ENCODE measurements at regions not wholly inside any gene's neighbourhood (a gene's known extent, or its start where the extent isn't known, plus 50 kb on each side); places are given as distances from the start of the nearest gene placed in this dataset.

DNA sequence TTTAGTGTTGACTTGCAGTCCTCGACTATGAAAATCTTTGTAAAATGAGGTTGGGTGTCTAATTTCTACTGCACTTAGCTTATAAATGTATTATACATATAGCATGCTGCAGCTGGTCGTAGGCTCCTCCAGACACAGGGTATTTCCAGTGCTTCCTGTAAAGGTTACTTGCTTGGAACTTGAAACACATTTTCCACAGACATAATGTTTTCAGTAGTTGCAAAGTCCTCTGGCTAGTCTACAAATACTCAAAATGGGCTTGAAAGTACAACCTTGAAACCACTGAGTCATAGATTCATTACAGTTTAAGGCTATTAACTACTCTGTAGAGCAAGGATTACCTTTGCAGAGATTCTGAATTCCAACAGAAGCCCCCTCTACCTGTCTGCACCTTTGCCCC is 464.1 kb downstream of the RAP2B start:
- Mint-ChIP-seq H3K27me3 (ENCODE audit: unreplicated experiment) (no peaks in the 10 kb centered on the region), H3K4me3 (ENCODE audit: low read depth, unreplicated experiment) (no peak overlapping the region), H3K9me3 (ENCODE audit: low read depth, unreplicated experiment) (no peaks in the 10 kb centered on the region), H3K36me3 (ENCODE audit: insufficient read depth, unreplicated experiment) (no peaks in the 10 kb centered on the region), H3K27ac (ENCODE audit: unreplicated experiment) (no peak overlapping the region), H3K4me1 (ENCODE audit: low read depth, unreplicated experiment) (peaks cover 22% of the 10 kb centered on the region)
- BruUV-seq (replicated peaks), result no TSS peak
- CTCF ChIA-PET, result interaction anchor here (1.3 kb wide), 1 partner anchor 142 kb away, joined by 5 read pairs; no protein-coding TSS in a partner anchor
- TF ChIP-seq, protein P1, sequence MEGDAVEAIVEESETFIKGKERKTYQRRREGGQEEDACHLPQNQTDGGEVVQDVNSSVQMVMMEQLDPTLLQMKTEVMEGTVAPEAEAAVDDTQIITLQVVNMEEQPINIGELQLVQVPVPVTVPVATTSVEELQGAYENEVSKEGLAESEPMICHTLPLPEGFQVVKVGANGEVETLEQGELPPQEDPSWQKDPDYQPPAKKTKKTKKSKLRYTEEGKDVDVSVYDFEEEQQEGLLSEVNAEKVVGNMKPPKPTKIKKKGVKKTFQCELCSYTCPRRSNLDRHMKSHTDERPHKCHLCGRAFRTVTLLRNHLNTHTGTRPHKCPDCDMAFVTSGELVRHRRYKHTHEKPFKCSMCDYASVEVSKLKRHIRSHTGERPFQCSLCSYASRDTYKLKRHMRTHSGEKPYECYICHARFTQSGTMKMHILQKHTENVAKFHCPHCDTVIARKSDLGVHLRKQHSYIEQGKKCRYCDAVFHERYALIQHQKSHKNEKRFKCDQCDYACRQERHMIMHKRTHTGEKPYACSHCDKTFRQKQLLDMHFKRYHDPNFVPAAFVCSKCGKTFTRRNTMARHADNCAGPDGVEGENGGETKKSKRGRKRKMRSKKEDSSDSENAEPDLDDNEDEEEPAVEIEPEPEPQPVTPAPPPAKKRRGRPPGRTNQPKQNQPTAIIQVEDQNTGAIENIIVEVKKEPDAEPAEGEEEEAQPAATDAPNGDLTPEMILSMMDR (IDR thresholded peaks at IDR 0.05; ENCODE audit: unreplicated experiment), result no peak
- DNase-seq, result no peak
- intact Hi-C loops (cut with micrococcal nuclease; ENCODE audit: unreplicated experiment), result no loop called here

DNA sequence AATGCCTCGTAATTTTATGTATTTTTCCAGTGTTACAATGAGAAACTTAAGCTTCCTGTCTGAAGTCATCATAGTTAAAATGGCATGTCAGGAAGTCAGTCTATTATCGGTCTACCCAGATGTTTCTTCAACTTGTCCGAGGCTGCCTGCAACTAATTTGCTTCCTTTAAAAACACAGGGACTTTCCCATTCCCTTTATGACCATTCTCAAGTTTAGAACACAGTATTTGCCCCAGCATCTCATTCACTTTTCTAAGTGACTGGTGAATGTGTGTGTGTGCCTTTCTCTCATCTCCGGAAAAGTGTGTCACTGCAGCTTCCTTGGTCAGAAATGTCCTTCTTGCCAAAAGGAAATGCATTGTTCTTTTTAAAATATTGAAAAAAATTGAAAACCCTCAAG is 466.6 kb downstream of the RAP2B start:
- BruUV-seq (replicated peaks), result no TSS peak

DNA sequence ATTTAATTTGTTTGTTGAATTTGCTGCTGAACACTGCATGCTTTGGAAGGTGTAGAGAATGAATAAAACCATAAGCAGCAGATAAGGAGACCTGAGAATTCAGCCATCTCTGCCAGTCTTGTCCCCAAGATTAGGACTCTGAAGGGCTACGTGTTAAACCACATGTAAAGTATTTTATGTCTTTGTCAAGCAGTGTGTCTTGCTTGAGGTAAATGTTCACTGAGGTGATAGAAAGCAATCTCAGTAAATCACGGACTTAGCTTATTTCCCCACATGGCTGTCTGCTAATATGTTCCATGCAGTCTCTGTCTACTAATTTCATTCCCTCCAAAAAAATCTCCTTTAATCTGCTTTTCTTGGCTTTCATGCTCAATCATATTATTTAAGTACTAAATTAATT is 467.1 kb downstream of the RAP2B start:
- Mint-ChIP-seq H3K4me1 (ENCODE audit: low read depth, unreplicated experiment) (no peaks in the 10 kb centered on the region), H3K36me3 (ENCODE audit: insufficient read depth, unreplicated experiment) (no peaks in the 10 kb centered on the region), H3K27me3 (ENCODE audit: unreplicated experiment) (no peaks in the 10 kb centered on the region), H3K9me3 (ENCODE audit: low read depth, unreplicated experiment) (no peaks in the 10 kb centered on the region), H3K4me3 (ENCODE audit: low read depth, unreplicated experiment) (no peak overlapping the region), H3K27ac (ENCODE audit: unreplicated experiment) (no peak overlapping the region)
- TF ChIP-seq, protein P1 (IDR thresholded peaks at IDR 0.05; ENCODE audit: unreplicated experiment), result no peak
- CTCF ChIA-PET, result interaction anchor here (1.7 kb wide), 1 partner anchor 11 kb away, joined by 4 read pairs; no protein-coding TSS in a partner anchor
- DNase-seq, result no peak
- BruUV-seq (replicated peaks), result no TSS peak
- intact Hi-C loops (cut with micrococcal nuclease; ENCODE audit: unreplicated experiment), result no loop called here

More for the DNA sequence above, 466.6 kb downstream of the RAP2B start:
- TF ChIP-seq, protein P1 (IDR thresholded peaks at IDR 0.05; ENCODE audit: unreplicated experiment), result no peak
- H3K27ac Mint-ChIP-seq (ENCODE audit: unreplicated experiment), result no peak overlapping the region
- H3K27me3 Mint-ChIP-seq (ENCODE audit: unreplicated experiment), result no peaks in the 10 kb centered on the region
- DNase-seq, result no peak
- CTCF ChIA-PET, result interaction anchor here (1.7 kb wide), 1 partner anchor 12 kb away, joined by 4 read pairs; no protein-coding TSS in a partner anchor
- intact Hi-C loops (cut with micrococcal nuclease; ENCODE audit: unreplicated experiment), result no loop called here
- no peak overlapping the region for H3K4me3 Mint-ChIP-seq (ENCODE audit: low read depth, unreplicated experiment)
- H3K9me3 Mint-ChIP-seq (ENCODE audit: low read depth, unreplicated experiment), result no peaks in the 10 kb centered on the region
- peaks cover 2% of the 10 kb centered on the region for H3K4me1 Mint-ChIP-seq (ENCODE audit: low read depth, unreplicated experiment)
- no peaks in the 10 kb centered on the region for H3K36me3 Mint-ChIP-seq (ENCODE audit: insufficient read depth, unreplicated experiment)

DNA sequence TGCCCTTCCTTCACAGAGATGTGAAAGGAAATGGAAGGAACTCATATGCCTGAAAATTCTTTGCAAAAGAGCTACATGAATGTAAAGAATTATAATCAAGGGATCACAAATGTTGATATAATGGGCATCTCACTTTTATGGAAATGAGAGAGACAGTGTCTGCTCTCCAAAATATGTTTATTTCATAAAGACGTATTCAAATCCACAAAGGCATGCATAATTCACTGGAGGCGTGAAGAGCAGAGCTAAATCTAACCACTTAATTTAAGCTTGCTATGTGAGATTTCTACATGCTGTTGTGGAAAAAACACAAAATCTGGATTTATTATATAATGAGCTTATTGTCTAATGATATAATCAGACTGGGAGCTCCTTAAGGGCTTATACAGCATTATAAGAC is 469.1 kb downstream of the RAP2B start:
- TF ChIP-seq, protein P1 (IDR thresholded peaks at IDR 0.05; ENCODE audit: unreplicated experiment), result no peak

More for the DNA sequence above, 469.1 kb downstream of the RAP2B start:
- H3K27ac Mint-ChIP-seq (ENCODE audit: unreplicated experiment), result no peak overlapping the region
- no peaks in the 10 kb centered on the region for H3K36me3 Mint-ChIP-seq (ENCODE audit: insufficient read depth, unreplicated experiment)
- no TSS peak for BruUV-seq (replicated peaks)
- H3K27me3 Mint-ChIP-seq (ENCODE audit: unreplicated experiment), result no peaks in the 10 kb centered on the region
- no peaks in the 10 kb centered on the region for H3K9me3 Mint-ChIP-seq (ENCODE audit: low read depth, unreplicated experiment)
- intact Hi-C loops (cut with micrococcal nuclease; ENCODE audit: unreplicated experiment), result no loop called here
- DNase-seq, result no peak
- H3K4me1 Mint-ChIP-seq (ENCODE audit: low read depth, unreplicated experiment), result no peaks in the 10 kb centered on the region
- no peak overlapping the region for H3K4me3 Mint-ChIP-seq (ENCODE audit: low read depth, unreplicated experiment)
- CTCF ChIA-PET, result interaction anchor here (0.7 kb wide), 1 partner anchor 9 kb away, joined by 3 read pairs; no protein-coding TSS in a partner anchor
